ENCODE measurements at regions not wholly inside any gene's neighbourhood (a gene's known extent, or its start where the extent isn't known, plus 50 kb on each side); places are given as distances from the start of the nearest gene placed in this dataset.
"Not testable (repeated sequence)": the region's sequence is repeated elsewhere in the genome, so short reads cannot be mapped to it uniquely, and the experiment has no call there.

- DNase-seq: no peak
Observed at GRCh38 chr15:36430726-36431265, 148.6 kb upstream of the CDIN1 start.

- DNase-seq: no peak
Observed at GRCh38 chr15:36432161-36432560, 147.3 kb upstream of the CDIN1 start.

- no peak for DNase-seq
Observed at GRCh38 chr15:36434177-36434576, 145.2 kb upstream of the CDIN1 start.

GRCh38 chr15:36438499-36438898 is 140.9 kb upstream of the CDIN1 start:
- DNase-seq: no peak

GRCh38 chr15:36447373-36447772 is 132.1 kb upstream of the CDIN1 start:
- no peak for DNase-seq

GRCh38 chr15:36448418-36448817 is 131.0 kb upstream of the CDIN1 start:
- no peak for DNase-seq

GRCh38 chr15:36449084-36449661 is 130.3 kb upstream of the CDIN1 start:
- no peak for DNase-seq

- DNase-seq: no peak
Observed at GRCh38 chr15:36449662-36450145, 129.7 kb upstream of the CDIN1 start.

- DNase-seq: not testable (repeated sequence)
Observed at GRCh38 chr15:36454244-36454643, 125.2 kb upstream of the CDIN1 start.

GRCh38 chr15:36458411-36458810 is 121.0 kb upstream of the CDIN1 start:
- DNase-seq: no peak

- DNase-seq: no peak
Observed at GRCh38 chr15:36465304-36465703, 114.1 kb upstream of the CDIN1 start.

- no peak for DNase-seq
Observed at GRCh38 chr15:36468746-36469145, 110.7 kb upstream of the CDIN1 start.

GRCh38 chr15:36469311-36469966 is 110.0 kb upstream of the CDIN1 start:
- DNase-seq: no peak

GRCh38 chr15:36472672-36473071 is 106.8 kb upstream of the CDIN1 start:
- DNase-seq: no peak

GRCh38 chr15:36478561-36478960 is 100.9 kb upstream of the CDIN1 start:
- DNase-seq: no peak

- no peak for DNase-seq
Observed at GRCh38 chr15:36479200-36479896, 100.1 kb upstream of the CDIN1 start.

- DNase-seq: no peak
Observed at GRCh38 chr15:36481156-36481555, 98.3 kb upstream of the CDIN1 start.

- no peak for DNase-seq
Observed at GRCh38 chr15:36483409-36483808, 96.0 kb upstream of the CDIN1 start.

GRCh38 chr15:36484038-36484778 is 95.2 kb upstream of the CDIN1 start:
- DNase-seq: no peak

GRCh38 chr15:36491912-36492311 is 87.5 kb upstream of the CDIN1 start:
- DNase-seq: no peak

- DNase-seq: peak in 1 of 2 experiments; percentile 56
Observed at GRCh38 chr15:36495456-36495991, 83.9 kb upstream of the CDIN1 start.

GRCh38 chr15:36497901-36498300 is 81.5 kb upstream of the CDIN1 start:
- no peak for DNase-seq

GRCh38 chr15:36498401-36498800 is 81.0 kb upstream of the CDIN1 start:
- DNase-seq: no peak
